Osteocyte (in vitro differentiated cells): ENCODE measurements at regions not wholly inside any gene's neighbourhood (a gene's known extent, or its start where the extent isn't known, plus 50 kb on each side); places are given as distances from the start of the nearest gene placed in this dataset.

ENCODE experiments used
- DNase-seq: peaks from one replicate; pipeline ENCODE4 v3.0.0; 2021; ENCODE audit warnings: mixed read lengths; ENCODE audit not compliant: unreplicated experiment; ENCODE audit errors: extremely low spot score
- H3K27ac Mint-ChIP-seq: one replicate; pipeline ENCODE4 v1.8.0; 2021; ENCODE audit warnings: mild to moderate bottlenecking, mixed read lengths; ENCODE audit not compliant: unreplicated experiment
- H3K27me3 Mint-ChIP-seq: one replicate; pipeline ENCODE4 v1.8.0; 2021; ENCODE audit warnings: mixed read lengths; ENCODE audit not compliant: unreplicated experiment
- H3K36me3 Mint-ChIP-seq: one replicate; pipeline ENCODE4 v1.8.0; 2021; ENCODE audit warnings: mixed read lengths; ENCODE audit not compliant: unreplicated experiment
- H3K4me1 Mint-ChIP-seq: one replicate; pipeline ENCODE4 v1.8.0; 2021; ENCODE audit warnings: mixed read lengths; ENCODE audit not compliant: unreplicated experiment
- H3K4me3 Mint-ChIP-seq: one replicate; pipeline ENCODE4 v1.8.0; 2021; ENCODE audit warnings: mild to moderate bottlenecking, moderate library complexity, mixed read lengths; ENCODE audit not compliant: unreplicated experiment
- H3K9me3 Mint-ChIP-seq: one replicate; pipeline ENCODE4 v1.8.0; 2021; ENCODE audit warnings: mixed read lengths; ENCODE audit not compliant: unreplicated experiment
- CTCF ChIP-seq: fragments of 200-600 bp; sonication (generic); IDR thresholded peaks from 2 replicates; pipeline ENCODE4 v1.5.0; 2021; ENCODE audit warnings: antibody characterized with exemption, mild to moderate bottlenecking, moderate library complexity

GRCh38 chr18:63063171-63063570 is 256.4 kb downstream of the BCL2 start:
- no peak for DNase-seq
- Mint-ChIP-seq H3K27me3 (peaks cover 18% of the 10 kb centered on the region), H3K9me3 (no peaks in the 10 kb centered on the region), H3K4me1 (peaks cover 5% of the 10 kb centered on the region), H3K27ac (no peak overlapping the region), H3K36me3 (no peaks in the 10 kb centered on the region), H3K4me3 (no peak overlapping the region)
- no peak for TF ChIP-seq CTCF

DNA sequence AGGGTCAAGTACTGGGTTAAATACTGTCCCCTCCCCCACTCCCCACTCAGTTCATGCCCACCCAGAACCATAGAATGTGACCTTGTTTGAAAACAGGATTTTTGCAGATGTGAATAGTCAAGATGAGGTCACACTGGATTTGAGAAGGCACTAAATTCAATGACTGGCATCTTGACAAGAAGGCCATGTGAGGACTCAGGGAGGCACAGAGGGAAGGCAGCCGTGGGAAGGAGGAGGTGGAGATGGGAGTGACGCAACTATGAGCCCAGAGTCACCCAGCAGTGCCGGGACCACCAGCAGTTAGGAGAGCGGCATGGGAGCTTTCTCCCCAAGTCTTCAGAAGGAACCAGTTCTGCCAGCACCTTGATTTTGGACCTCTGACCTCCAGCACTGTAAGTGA is 257.3 kb downstream of the BCL2 start:
- H3K27me3 Mint-ChIP-seq, result peaks cover 13% of the 10 kb centered on the region
- no peak for TF ChIP-seq CTCF
- H3K9me3 Mint-ChIP-seq, result no peaks in the 10 kb centered on the region
- DNase-seq, result no peak
- no peak overlapping the region for H3K4me3 Mint-ChIP-seq
- peaks cover 5% of the 10 kb centered on the region for H3K4me1 Mint-ChIP-seq
- no peak overlapping the region for H3K27ac Mint-ChIP-seq
- no peaks in the 10 kb centered on the region for H3K36me3 Mint-ChIP-seq

DNA sequence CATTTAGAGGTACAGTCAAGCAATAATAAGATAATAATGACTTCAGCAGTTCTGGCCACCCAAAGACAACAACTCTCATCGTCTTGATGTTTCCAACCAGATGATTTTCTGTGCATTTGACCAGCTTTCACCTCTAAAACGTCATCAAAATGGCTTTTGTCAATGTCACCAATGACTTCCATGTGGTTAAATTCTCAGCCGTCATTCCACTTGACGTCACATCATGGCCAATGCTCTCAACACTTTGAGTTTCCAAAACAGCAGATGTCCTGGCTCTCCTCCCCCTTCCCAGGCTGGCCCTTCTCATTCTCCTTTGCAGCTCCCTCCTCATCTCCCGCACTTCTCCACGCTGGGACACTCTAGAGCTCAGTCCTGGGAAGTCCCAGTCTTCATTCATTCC is 258.3 kb downstream of the BCL2 start:
- Mint-ChIP-seq H3K4me3 (no peak overlapping the region), H3K27me3 (peaks cover 10% of the 10 kb centered on the region), H3K27ac (no peak overlapping the region), H3K4me1 (peaks cover 5% of the 10 kb centered on the region), H3K36me3 (no peaks in the 10 kb centered on the region), H3K9me3 (no peaks in the 10 kb centered on the region)
- TF ChIP-seq CTCF, result no peak
- no peak for DNase-seq

DNA sequence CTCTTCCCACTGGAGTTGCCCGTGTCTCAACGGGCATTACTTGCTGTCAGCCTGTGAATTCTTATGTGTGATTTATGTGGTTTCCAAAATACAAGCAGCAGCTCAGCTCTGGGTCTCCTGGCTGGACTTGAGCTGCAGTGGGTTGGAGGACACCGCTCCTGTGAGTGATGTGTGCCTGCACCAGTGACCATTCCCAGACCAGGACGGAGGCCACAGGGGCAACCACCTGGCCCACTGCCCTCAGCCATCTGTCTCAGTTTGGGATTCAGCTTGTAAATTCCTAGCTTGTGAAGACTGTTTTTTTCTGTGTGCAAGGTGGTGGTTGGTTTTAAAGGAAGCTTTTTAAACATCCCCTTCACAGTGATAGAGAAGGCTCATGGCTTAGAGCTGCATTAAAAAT is 261.0 kb downstream of the BCL2 start:
- TF ChIP-seq CTCF, result no peak
- H3K9me3 Mint-ChIP-seq, result no peaks in the 10 kb centered on the region
- H3K36me3 Mint-ChIP-seq, result no peaks in the 10 kb centered on the region

DNA sequence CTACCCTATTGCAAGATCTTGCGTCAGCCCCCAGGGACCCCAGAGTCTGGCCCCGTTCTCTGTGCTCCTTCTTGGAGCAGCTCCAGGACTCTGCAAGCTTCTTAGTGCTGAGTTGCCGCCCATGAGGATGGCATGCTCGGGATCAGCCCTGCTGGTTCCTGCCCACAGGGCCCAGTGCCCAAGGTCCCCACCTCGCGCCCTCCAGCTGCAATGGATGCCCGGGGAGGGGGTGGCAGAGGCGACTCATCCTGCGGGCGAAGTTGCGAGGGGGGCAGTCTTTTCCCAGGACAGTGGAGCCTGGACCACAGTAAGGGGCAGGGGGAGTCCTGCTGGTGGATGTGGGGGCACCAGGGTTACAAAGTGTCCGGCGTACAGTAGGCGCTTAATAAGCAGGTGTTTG is 261.9 kb downstream of the BCL2 start:
- Mint-ChIP-seq H3K4me1 (no peaks in the 10 kb centered on the region), H3K9me3 (no peaks in the 10 kb centered on the region), H3K36me3 (no peaks in the 10 kb centered on the region), H3K27ac (no peak overlapping the region), H3K27me3 (peaks cover 12% of the 10 kb centered on the region), H3K4me3 (no peak overlapping the region)
- no peak for TF ChIP-seq CTCF
- no peak for DNase-seq

More for the DNA sequence above, 261.0 kb downstream of the BCL2 start:
- Mint-ChIP-seq H3K27me3 (peaks cover 8% of the 10 kb centered on the region), H3K4me3 (no peak overlapping the region), H3K4me1 (peaks cover 5% of the 10 kb centered on the region), H3K27ac (no peak overlapping the region)
- DNase-seq, result no peak
